ENCODE measurements at regions not wholly inside any gene's neighbourhood (a gene's known extent, or its start where the extent isn't known, plus 50 kb on each side); places are given as distances from the start of the nearest gene placed in this dataset.

DNA sequence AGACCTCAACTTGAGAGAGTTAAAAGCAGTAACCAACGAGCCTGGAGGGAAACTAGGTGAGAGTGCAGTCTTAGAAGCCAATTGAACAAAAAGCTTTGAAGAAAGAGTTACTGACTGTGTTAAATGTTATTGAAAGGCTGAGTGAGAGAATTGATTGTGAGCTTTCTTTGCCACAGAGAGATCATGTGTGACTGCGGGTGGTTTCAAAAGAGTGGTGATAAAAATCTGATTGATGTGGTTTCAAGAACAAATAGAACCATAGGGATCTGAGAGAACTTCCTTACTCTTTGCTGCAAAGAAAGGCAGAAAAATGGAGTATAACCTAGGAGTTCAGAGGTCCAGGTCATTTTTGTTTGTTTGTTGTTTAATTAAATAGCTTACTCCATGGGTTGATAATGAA, 759.9 kb upstream of the ALCAM start:
- TF ChIP-seq, protein P1, sequence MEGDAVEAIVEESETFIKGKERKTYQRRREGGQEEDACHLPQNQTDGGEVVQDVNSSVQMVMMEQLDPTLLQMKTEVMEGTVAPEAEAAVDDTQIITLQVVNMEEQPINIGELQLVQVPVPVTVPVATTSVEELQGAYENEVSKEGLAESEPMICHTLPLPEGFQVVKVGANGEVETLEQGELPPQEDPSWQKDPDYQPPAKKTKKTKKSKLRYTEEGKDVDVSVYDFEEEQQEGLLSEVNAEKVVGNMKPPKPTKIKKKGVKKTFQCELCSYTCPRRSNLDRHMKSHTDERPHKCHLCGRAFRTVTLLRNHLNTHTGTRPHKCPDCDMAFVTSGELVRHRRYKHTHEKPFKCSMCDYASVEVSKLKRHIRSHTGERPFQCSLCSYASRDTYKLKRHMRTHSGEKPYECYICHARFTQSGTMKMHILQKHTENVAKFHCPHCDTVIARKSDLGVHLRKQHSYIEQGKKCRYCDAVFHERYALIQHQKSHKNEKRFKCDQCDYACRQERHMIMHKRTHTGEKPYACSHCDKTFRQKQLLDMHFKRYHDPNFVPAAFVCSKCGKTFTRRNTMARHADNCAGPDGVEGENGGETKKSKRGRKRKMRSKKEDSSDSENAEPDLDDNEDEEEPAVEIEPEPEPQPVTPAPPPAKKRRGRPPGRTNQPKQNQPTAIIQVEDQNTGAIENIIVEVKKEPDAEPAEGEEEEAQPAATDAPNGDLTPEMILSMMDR (IDR thresholded peaks at IDR 0.05): no peak
- TF ChIP-seq, protein P2, sequence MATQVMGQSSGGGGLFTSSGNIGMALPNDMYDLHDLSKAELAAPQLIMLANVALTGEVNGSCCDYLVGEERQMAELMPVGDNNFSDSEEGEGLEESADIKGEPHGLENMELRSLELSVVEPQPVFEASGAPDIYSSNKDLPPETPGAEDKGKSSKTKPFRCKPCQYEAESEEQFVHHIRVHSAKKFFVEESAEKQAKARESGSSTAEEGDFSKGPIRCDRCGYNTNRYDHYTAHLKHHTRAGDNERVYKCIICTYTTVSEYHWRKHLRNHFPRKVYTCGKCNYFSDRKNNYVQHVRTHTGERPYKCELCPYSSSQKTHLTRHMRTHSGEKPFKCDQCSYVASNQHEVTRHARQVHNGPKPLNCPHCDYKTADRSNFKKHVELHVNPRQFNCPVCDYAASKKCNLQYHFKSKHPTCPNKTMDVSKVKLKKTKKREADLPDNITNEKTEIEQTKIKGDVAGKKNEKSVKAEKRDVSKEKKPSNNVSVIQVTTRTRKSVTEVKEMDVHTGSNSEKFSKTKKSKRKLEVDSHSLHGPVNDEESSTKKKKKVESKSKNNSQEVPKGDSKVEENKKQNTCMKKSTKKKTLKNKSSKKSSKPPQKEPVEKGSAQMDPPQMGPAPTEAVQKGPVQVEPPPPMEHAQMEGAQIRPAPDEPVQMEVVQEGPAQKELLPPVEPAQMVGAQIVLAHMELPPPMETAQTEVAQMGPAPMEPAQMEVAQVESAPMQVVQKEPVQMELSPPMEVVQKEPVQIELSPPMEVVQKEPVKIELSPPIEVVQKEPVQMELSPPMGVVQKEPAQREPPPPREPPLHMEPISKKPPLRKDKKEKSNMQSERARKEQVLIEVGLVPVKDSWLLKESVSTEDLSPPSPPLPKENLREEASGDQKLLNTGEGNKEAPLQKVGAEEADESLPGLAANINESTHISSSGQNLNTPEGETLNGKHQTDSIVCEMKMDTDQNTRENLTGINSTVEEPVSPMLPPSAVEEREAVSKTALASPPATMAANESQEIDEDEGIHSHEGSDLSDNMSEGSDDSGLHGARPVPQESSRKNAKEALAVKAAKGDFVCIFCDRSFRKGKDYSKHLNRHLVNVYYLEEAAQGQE (IDR thresholded peaks at IDR 0.05; ENCODE audit: insufficient read depth in 1 of 2, low read depth in 2 of 2, low read length in 1 of 2): no peak
- no peak for TF ChIP-seq POLR2AphosphoS5 (IDR thresholded peaks at IDR 0.05; ENCODE audit: low read depth, low read length)
- TF ChIP-seq SIN3A (IDR thresholded peaks at IDR 0.05; ENCODE audit: borderline replicate concordance, insufficient read depth, low read depth, low read length): no peak
- TF ChIP-seq TCF7L2 (IDR thresholded peaks at IDR 0.05; ENCODE audit: low read depth, low read length): no peak
